ENCODE measurements at regions not wholly inside any gene's neighbourhood (a gene's known extent, or its start where the extent isn't known, plus 50 kb on each side); places are given as distances from the start of the nearest gene placed in this dataset.

- TF ChIP-seq Cebpa-rat (IDR thresholded peaks at IDR 0.05): no peak
- Histone ChIP-seq H3K27me3 (no peaks in the 10 kb centered on the region), H3K4me1 (no peaks in the 10 kb centered on the region; a peak in 1 of 20 replicates), H3K4me2 (no peak overlapping the region), H3K4me3 (no peak overlapping the region), H3K36me3 (peaks cover 0 to 19% (median 3%) of the 10 kb centered on the region in 11 experiments; a peak in 3 of 22 replicates), H3K9me3 (replicated peaks in 1 of 11) (no peaks in the 10 kb centered on the region), H4K20me1 (no peaks in the 10 kb centered on the region), H3K9ac (no peak overlapping the region), H3K27ac (no peak overlapping the region)
Measured at GRCh38 chr13:73738626-73739025, 395.6 kb downstream of the KLF12 start.

GRCh38 chr13:73737214-73737613 is 397.0 kb downstream of the KLF12 start:
- TF ChIP-seq Cebpa-rat (IDR thresholded peaks at IDR 0.05): no peak
- peaks cover 0 to 19% (median 5%) of the 10 kb centered on the region in 11 experiments; a peak in 3 of 22 replicates for H3K36me3 ChIP-seq
- H3K27me3 ChIP-seq: no peaks in the 10 kb centered on the region
- no peaks in the 10 kb centered on the region for H3K9me3 ChIP-seq (replicated peaks in 1 of 11)
- no peaks in the 10 kb centered on the region; a peak in 1 of 20 replicates for H3K4me1 ChIP-seq
- H3K27ac ChIP-seq: no peak overlapping the region
- no peaks in the 10 kb centered on the region for H4K20me1 ChIP-seq
- H3K4me2 ChIP-seq: no peak overlapping the region
- H3K9ac ChIP-seq: no peak overlapping the region
- H3K4me3 ChIP-seq: no peak overlapping the region

- TF ChIP-seq Cebpa-rat (IDR thresholded peaks at IDR 0.05): no peak
- H3K27me3 ChIP-seq: no peaks in the 10 kb centered on the region
Measured at GRCh38 chr13:73733706-73734105, 400.5 kb downstream of the KLF12 start.

GRCh38 chr13:73732350-73732749 is 401.9 kb downstream of the KLF12 start:
- no peak overlapping the region for H3K27ac ChIP-seq
- no peaks in the 10 kb centered on the region for H3K4me1 ChIP-seq
- H3K36me3 ChIP-seq: peaks cover 0 to 27% (median 6%) of the 10 kb centered on the region in 11 experiments; a peak in 9 of 22 replicates
- H3K27me3 ChIP-seq: no peaks in the 10 kb centered on the region
- H3K4me2 ChIP-seq: no peak overlapping the region
- H3K9ac ChIP-seq: no peak overlapping the region
- H4K20me1 ChIP-seq: no peaks in the 10 kb centered on the region
- no peaks in the 10 kb centered on the region for H3K9me3 ChIP-seq (replicated peaks in 1 of 11)
- no peak overlapping the region for H3K4me3 ChIP-seq
- no peak for TF ChIP-seq Cebpa-rat (IDR thresholded peaks at IDR 0.05)

More at GRCh38 chr13:73733706-73734105, 400.5 kb downstream of the KLF12 start:
- Histone ChIP-seq H3K9ac (no peak overlapping the region), H4K20me1 (no peaks in the 10 kb centered on the region), H3K27ac (no peak overlapping the region), H3K36me3 (peaks cover 0 to 19% (median 5%) of the 10 kb centered on the region in 11 experiments; a peak in 7 of 22 replicates), H3K4me1 (no peaks in the 10 kb centered on the region), H3K4me3 (no peak overlapping the region), H3K9me3 (replicated peaks in 1 of 11) (no peaks in the 10 kb centered on the region), H3K4me2 (no peak overlapping the region)

GRCh38 chr13:73731564-73731963 is 402.6 kb downstream of the KLF12 start:
- no peaks in the 10 kb centered on the region for H4K20me1 ChIP-seq
- no peak overlapping the region for H3K9ac ChIP-seq
- no peak overlapping the region for H3K4me2 ChIP-seq
- no peak overlapping the region for H3K27ac ChIP-seq
- no peaks in the 10 kb centered on the region for H3K4me1 ChIP-seq
- no peak for TF ChIP-seq Cebpa-rat (IDR thresholded peaks at IDR 0.05)
- H3K36me3 ChIP-seq: peaks cover 0 to 29% (median 8%) of the 10 kb centered on the region in 11 experiments; a peak in 9 of 22 replicates
- H3K4me3 ChIP-seq: no peak overlapping the region
- H3K27me3 ChIP-seq: no peaks in the 10 kb centered on the region
- no peaks in the 10 kb centered on the region for H3K9me3 ChIP-seq (replicated peaks in 1 of 11)

GRCh38 chr13:73730014-73730413 is 404.2 kb downstream of the KLF12 start:
- H3K9me3 ChIP-seq (replicated peaks in 1 of 11): no peaks in the 10 kb centered on the region
- no peak overlapping the region for H3K4me3 ChIP-seq
- no peak overlapping the region for H3K9ac ChIP-seq
- H3K4me2 ChIP-seq: no peak overlapping the region
- H3K4me1 ChIP-seq: no peaks in the 10 kb centered on the region
- peaks cover 0 to 21% (median 7%) of the 10 kb centered on the region in 11 experiments; a peak in 9 of 22 replicates for H3K36me3 ChIP-seq
- H4K20me1 ChIP-seq: no peaks in the 10 kb centered on the region
- no peak for TF ChIP-seq Cebpa-rat (IDR thresholded peaks at IDR 0.05)
- no peak overlapping the region for H3K27ac ChIP-seq
- no peaks in the 10 kb centered on the region for H3K27me3 ChIP-seq

- H3K4me2 ChIP-seq: no peak overlapping the region
- no peak overlapping the region for H3K4me3 ChIP-seq
- peaks cover 0 to 16% (median 5%) of the 10 kb centered on the region in 11 experiments; a peak in 8 of 22 replicates for H3K36me3 ChIP-seq
- no peaks in the 10 kb centered on the region for H4K20me1 ChIP-seq
- no peak for TF ChIP-seq Cebpa-rat (IDR thresholded peaks at IDR 0.05)
- no peaks in the 10 kb centered on the region for H3K4me1 ChIP-seq
- H3K27me3 ChIP-seq: no peaks in the 10 kb centered on the region
- H3K9me3 ChIP-seq (replicated peaks in 1 of 11): no peaks in the 10 kb centered on the region
- no peak overlapping the region for H3K9ac ChIP-seq
- H3K27ac ChIP-seq: no peak overlapping the region
Measured at GRCh38 chr13:73729046-73729445, 405.2 kb downstream of the KLF12 start.

- H3K9me3 ChIP-seq (replicated peaks in 1 of 11): no peaks in the 10 kb centered on the region
Measured at GRCh38 chr13:73722120-73722519, 412.1 kb downstream of the KLF12 start.

GRCh38 chr13:73721571-73721970 is 412.6 kb downstream of the KLF12 start:
- Histone ChIP-seq H3K36me3 (peaks cover 0 to 15% (median 0%) of the 10 kb centered on the region in 11 experiments; a peak in 5 of 22 replicates), H3K4me2 (no peak overlapping the region), H3K27me3 (no peaks in the 10 kb centered on the region), H3K9ac (no peak overlapping the region), H4K20me1 (no peaks in the 10 kb centered on the region), H3K9me3 (replicated peaks in 1 of 11) (no peaks in the 10 kb centered on the region), H3K4me3 (no peak overlapping the region), H3K4me1 (peaks cover 6 to 14% (median 10%) of the 10 kb centered on the region in 10 experiments; a peak in 13 of 20 replicates), H3K27ac (no peak overlapping the region)
- no peak for TF ChIP-seq Cebpa-rat (IDR thresholded peaks at IDR 0.05)

More at GRCh38 chr13:73722120-73722519, 412.1 kb downstream of the KLF12 start:
- H4K20me1 ChIP-seq: no peaks in the 10 kb centered on the region
- H3K4me2 ChIP-seq: no peak overlapping the region
- no peak overlapping the region for H3K27ac ChIP-seq
- no peaks in the 10 kb centered on the region for H3K27me3 ChIP-seq
- H3K4me3 ChIP-seq: no peak overlapping the region
- no peak overlapping the region for H3K9ac ChIP-seq
- peaks cover 6 to 14% (median 10%) of the 10 kb centered on the region in 10 experiments; a peak in 13 of 20 replicates for H3K4me1 ChIP-seq
- peaks cover 0 to 15% (median 0%) of the 10 kb centered on the region in 11 experiments; a peak in 5 of 22 replicates for H3K36me3 ChIP-seq
- no peak for TF ChIP-seq Cebpa-rat (IDR thresholded peaks at IDR 0.05)

- Histone ChIP-seq H3K4me2 (no peak overlapping the region), H3K4me1 (peaks cover 6 to 14% (median 10%) of the 10 kb centered on the region in 10 experiments; a peak in 13 of 20 replicates), H4K20me1 (no peaks in the 10 kb centered on the region), H3K9ac (no peak overlapping the region), H3K9me3 (replicated peaks in 1 of 11) (no peaks in the 10 kb centered on the region), H3K36me3 (peaks cover 0 to 21% (median 4%) of the 10 kb centered on the region in 11 experiments; a peak in 15 of 22 replicates), H3K27me3 (no peaks in the 10 kb centered on the region), H3K27ac (no peak overlapping the region), H3K4me3 (no peak overlapping the region)
- TF ChIP-seq Cebpa-rat (IDR thresholded peaks at IDR 0.05): no peak; a peak in 1 of 22 replicates
Measured at GRCh38 chr13:73720216-73720840, 413.9 kb downstream of the KLF12 start.

Data from BLaER1 treated with 17β-estradiol and CSF1 and Interleukin-3, amounts not matched to agents 10 nM and 100 nM (cell line).